ENCODE measurements at regions not wholly inside any gene's neighbourhood (a gene's known extent, or its start where the extent isn't known, plus 50 kb on each side); places are given as distances from the start of the nearest gene placed in this dataset.

DNA sequence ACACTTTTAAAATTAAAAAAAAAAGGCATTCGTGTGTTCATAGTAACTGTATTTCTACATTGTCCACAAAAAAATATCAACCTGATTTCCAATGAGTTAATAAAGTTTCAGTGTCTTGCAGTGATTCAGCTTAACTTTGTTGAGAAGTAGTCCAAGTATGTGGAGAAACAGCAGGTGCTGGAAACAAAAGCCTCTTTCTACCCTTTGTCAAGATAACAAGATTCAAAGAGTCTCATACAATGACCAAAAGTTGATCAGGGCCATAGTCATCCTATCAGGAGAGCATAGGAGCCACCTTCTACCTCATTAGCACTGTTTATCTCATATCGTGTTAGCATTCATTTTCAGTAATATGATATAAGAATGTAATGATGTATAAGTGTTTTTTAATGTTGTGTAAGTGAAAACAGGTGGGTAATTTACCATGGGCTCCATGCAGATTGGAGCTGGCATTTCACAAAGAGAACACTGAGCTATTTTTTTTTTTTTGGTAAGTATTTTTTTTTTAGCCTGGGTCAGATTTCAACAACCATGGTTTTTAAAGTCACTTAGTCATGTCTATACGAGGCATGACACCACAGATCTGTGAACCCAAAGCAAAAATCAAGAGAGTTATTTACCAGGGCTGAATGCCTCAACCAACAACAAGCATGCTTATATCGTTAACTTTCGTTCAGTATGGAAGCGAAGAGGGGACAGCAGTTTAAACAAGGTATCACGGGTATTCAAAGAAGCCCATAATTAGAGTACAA is 165.0 kb upstream of the ZNF521 start:
- TF ChIP-seq, protein P1, sequence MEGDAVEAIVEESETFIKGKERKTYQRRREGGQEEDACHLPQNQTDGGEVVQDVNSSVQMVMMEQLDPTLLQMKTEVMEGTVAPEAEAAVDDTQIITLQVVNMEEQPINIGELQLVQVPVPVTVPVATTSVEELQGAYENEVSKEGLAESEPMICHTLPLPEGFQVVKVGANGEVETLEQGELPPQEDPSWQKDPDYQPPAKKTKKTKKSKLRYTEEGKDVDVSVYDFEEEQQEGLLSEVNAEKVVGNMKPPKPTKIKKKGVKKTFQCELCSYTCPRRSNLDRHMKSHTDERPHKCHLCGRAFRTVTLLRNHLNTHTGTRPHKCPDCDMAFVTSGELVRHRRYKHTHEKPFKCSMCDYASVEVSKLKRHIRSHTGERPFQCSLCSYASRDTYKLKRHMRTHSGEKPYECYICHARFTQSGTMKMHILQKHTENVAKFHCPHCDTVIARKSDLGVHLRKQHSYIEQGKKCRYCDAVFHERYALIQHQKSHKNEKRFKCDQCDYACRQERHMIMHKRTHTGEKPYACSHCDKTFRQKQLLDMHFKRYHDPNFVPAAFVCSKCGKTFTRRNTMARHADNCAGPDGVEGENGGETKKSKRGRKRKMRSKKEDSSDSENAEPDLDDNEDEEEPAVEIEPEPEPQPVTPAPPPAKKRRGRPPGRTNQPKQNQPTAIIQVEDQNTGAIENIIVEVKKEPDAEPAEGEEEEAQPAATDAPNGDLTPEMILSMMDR (IDR thresholded peaks at IDR 0.05) = no peak
- no peak for TF ChIP-seq EZH2 (IDR thresholded peaks at IDR 0.05; ENCODE audit: borderline replicate concordance, insufficient read depth, low read depth, low read length, poor library complexity, severe bottlenecking)

Data from B cell (primary cell).